Sigmoid colon (tissue), 3 donors: ENCODE measurements at regions not wholly inside any gene's neighbourhood (a gene's known extent, or its start where the extent isn't known, plus 50 kb on each side); places are given as distances from the start of the nearest gene placed in this dataset.

ENCODE experiments used
- POLR2A ChIP-seq, 2 donors: fragments of 450-650 bp; IDR thresholded peaks; one replicate each; pipeline ENCODE4 v1.6.1; 2016; ENCODE audit warnings: antibody characterized with exemption in 2 of 2, mild to moderate bottlenecking in 2 of 2, moderate library complexity in 2 of 2
- TF ChIP-seq, protein P1 (sequence below), 4 experiments: fragments of 450-650 bp in 3 of 4; fragments of 200-600 bp in 1 of 4; IDR thresholded peaks; one replicate each; pipeline ENCODE4 v1.5.1; 2016 to 2019; ENCODE audit warnings: antibody characterized with exemption in 4 of 4, mild to moderate bottlenecking in 3 of 4, moderate library complexity in 2 of 4

DNA sequence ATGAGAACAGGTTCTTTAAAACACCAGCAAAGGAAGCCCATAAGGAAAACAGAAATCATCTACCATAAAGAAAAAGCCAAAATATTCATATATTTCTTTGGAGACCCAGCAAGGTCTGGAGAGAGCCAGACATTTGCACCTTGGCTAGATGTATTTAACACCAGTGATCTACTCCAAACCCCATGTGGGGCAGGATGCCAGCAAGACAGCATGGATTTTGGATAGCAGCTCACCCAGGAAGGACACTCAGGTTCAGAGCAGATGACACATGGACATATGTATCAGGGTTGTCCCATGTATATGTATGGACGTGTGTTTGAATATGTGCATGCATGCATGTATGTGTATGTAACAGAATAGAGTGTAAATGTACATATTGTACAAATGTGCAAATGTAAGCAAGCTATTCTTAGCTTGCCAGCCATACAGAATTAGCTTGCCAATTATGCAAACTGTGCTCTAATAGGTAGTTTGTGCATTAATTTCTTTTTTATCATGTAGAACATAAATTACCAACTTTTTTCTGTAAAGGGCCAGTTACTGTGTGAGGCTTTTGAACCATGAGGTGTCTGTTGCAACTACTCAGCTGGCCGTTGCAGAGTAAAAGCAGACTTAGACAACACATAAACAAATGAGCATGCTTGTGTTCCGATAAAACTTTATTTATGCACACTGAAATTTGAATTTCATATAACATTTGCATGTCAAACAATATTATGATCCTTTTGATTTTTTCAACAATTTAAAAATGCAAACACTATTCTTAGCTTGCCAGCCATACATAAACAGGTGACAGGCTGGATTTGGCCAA, 73.5 kb upstream of the KAZN start:
- TF ChIP-seq, protein P1, sequence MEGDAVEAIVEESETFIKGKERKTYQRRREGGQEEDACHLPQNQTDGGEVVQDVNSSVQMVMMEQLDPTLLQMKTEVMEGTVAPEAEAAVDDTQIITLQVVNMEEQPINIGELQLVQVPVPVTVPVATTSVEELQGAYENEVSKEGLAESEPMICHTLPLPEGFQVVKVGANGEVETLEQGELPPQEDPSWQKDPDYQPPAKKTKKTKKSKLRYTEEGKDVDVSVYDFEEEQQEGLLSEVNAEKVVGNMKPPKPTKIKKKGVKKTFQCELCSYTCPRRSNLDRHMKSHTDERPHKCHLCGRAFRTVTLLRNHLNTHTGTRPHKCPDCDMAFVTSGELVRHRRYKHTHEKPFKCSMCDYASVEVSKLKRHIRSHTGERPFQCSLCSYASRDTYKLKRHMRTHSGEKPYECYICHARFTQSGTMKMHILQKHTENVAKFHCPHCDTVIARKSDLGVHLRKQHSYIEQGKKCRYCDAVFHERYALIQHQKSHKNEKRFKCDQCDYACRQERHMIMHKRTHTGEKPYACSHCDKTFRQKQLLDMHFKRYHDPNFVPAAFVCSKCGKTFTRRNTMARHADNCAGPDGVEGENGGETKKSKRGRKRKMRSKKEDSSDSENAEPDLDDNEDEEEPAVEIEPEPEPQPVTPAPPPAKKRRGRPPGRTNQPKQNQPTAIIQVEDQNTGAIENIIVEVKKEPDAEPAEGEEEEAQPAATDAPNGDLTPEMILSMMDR (IDR thresholded peaks at IDR 0.05), result no peak
- TF ChIP-seq POLR2A (IDR thresholded peaks at IDR 0.05), result no peak
